Stimulated activated naive CD8-positive, alpha-beta T cell treated with anti-CD3 and anti-CD28 coated beads, Interleukin-15, Interleukin-2, amounts not matched to agents 100 ng/mL and 50 ng/mL, for 24 hours (primary cell): ENCODE measurements at regions not wholly inside any gene's neighbourhood (a gene's known extent, or its start where the extent isn't known, plus 50 kb on each side); places are given as distances from the start of the nearest gene placed in this dataset.

Source experiments
- H3K27ac Mint-ChIP-seq: one replicate; pipeline ENCODE4 v1.8.0; 2021; ENCODE audit warnings: mild to moderate bottlenecking, mixed read lengths
- H3K27me3 Mint-ChIP-seq: one replicate; pipeline ENCODE4 v1.8.0; 2021; ENCODE audit warnings: mixed read lengths
- H3K36me3 Mint-ChIP-seq: one replicate; pipeline ENCODE4 v1.8.0; 2021; ENCODE audit warnings: low read depth, mixed read lengths
- H3K4me1 Mint-ChIP-seq: one replicate; pipeline ENCODE4 v1.8.0; 2021; ENCODE audit warnings: low read depth, mixed read lengths
- H3K4me3 Mint-ChIP-seq: one replicate; pipeline ENCODE4 v1.8.0; 2021; ENCODE audit warnings: mild to moderate bottlenecking, mixed read lengths
- H3K9me3 Mint-ChIP-seq: one replicate; pipeline ENCODE4 v1.8.0; 2021; ENCODE audit warnings: mixed read lengths

GRCh38 chr7:121447911-121448300 lies 51.8 kb upstream of the FAM3C start:
- Mint-ChIP-seq H3K36me3 (no peaks in the 10 kb centered on the region), H3K9me3 (peaks cover 4% of the 10 kb centered on the region), H3K4me3 (no peak overlapping the region), H3K4me1 (peaks cover under 1% of the 10 kb centered on the region), H3K27ac (no peak overlapping the region), H3K27me3 (no peaks in the 10 kb centered on the region)

DNA sequence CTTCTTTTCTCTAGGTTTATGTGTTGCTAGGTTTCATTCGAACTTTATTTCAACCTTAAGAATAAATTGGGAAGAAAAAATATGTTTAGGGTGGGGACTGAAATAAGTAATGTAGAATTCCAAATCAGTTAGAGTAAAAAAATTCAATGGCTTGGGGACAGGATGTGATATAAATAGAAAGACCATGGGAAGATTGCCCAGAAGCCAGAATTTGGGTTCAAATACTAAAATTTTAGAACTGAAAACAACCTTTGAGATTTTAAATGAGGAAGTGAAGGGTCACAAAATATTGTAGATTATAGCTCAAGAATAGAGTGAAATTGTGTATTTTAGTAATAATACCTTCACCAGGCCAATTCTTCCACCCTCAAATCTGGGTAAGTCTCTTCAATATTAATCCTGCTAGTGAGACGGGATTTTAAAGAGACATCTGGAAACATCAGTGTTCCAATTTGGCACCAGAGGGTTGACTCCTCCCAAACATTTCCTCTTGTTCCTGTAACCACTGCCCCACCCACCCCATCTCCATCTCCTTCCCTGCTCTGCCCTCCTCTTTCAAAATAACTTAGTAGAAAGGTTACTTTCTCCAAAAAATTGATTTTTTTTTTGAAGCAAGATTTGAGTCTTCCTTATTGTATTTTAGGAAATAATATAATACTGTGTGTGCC lies 51.3 kb upstream of the FAM3C start:
- Mint-ChIP-seq H3K4me1 (peaks cover 4% of the 10 kb centered on the region), H3K27ac (no peak overlapping the region), H3K36me3 (no peaks in the 10 kb centered on the region), H3K27me3 (no peaks in the 10 kb centered on the region), H3K4me3 (no peak overlapping the region), H3K9me3 (no peaks in the 10 kb centered on the region)

GRCh38 chr7:121446526-121446925 lies 50.4 kb upstream of the FAM3C start:
- H3K27ac Mint-ChIP-seq = no peak overlapping the region
- no peaks in the 10 kb centered on the region for H3K36me3 Mint-ChIP-seq
- H3K9me3 Mint-ChIP-seq = no peaks in the 10 kb centered on the region
- peaks cover 7% of the 10 kb centered on the region for H3K4me1 Mint-ChIP-seq
- no peaks in the 10 kb centered on the region for H3K27me3 Mint-ChIP-seq
- no peak overlapping the region for H3K4me3 Mint-ChIP-seq
